Pancreas (tissue), 10 donors: ENCODE measurements at regions not wholly inside any gene's neighbourhood (a gene's known extent, or its start where the extent isn't known, plus 50 kb on each side); places are given as distances from the start of the nearest gene placed in this dataset.

ENCODE experiments used
- ATAC-seq, 4 donors: fragments of 200-7000 bp; cut with Tn5 transposase; one replicate each; pipeline versions ENCODE4 v1.8.0 to v1.9.1; 2020; ENCODE audit warnings: mild to moderate bottlenecking in 4 of 4, moderate library complexity in 4 of 4
- DNase-seq, 6 donors: peaks; one replicate each; pipeline ENCODE4 v3.0.0-alpha.2; 2020
- FAIRE-seq: peaks from 2 replicates; lab custom pipeline; 2012; peaks lifted over from hg19 to GRCh38; lab: Jason Lieb, UNC
- H3K27ac ChIP-seq, 4 donors: fragments of 200-600 bp; sonication (generic); 1 replicate in 3 of 4; 2 replicates in 1 of 4; pipeline versions ENCODE4 v1.5.0 to v1.8.0; 2020
- H3K27me3 ChIP-seq, 4 donors: fragments of 200-600 bp; one replicate each; pipeline ENCODE4 v1.8.0; 2021
- H3K36me3 ChIP-seq, 3 donors: fragments of 200-600 bp; sonication (generic) in 1 of 3; one replicate each; pipeline versions ENCODE4 v1.5.0 to v1.8.0; 2020 to 2021
- H3K4me1 ChIP-seq, 3 donors: fragments of 200-600 bp; one replicate each; pipeline ENCODE4 v1.8.0; 2021
- H3K4me3 ChIP-seq, 4 donors: fragments of 200-600 bp; sonication (generic) in 2 of 4; one replicate each; pipeline versions ENCODE4 v1.5.0 to v1.8.0; 2020 to 2021
- H3K9me3 ChIP-seq, 4 donors: fragments of 200-600 bp; one replicate each; pipeline ENCODE4 v1.8.0; 2021
- WGBS, 2 donors: extraction: QIAGEN DNeasy Blood & Tissue Kit; methylation state at CpG; one replicate each; pipeline ENCODE4 v1.1.7; 2013; 5-methylcytosine and 5-hydroxymethylcytosine counted together
- intact Hi-C, 3 donors: fragments of 100-400 bp; cut with DNase I; formaldehyde crosslinking; loops; one replicate each; pipeline versions ENCODE4 v1.11.1 to v1.14.2; 2022
- TF ChIP-seq, protein P1 (sequence below), 4 donors: fragments of 200-600 bp; sonication (generic) in 3 of 4; IDR thresholded peaks; one replicate each; pipeline versions ENCODE4 v1.5.0 to v1.8.0; 2021; ENCODE audit warnings: antibody characterized with exemption in 4 of 4
- donor health status: healthy with polysubstance abuse.
- donor health status: DM: no; HTN: no; CAD: no; lungs with moderate emphysema.
- donor health status: DM: no; HTN: no; CAD: no.
- donor health status: control.
- donor health status: control.
- donor health status: Bipolar disorder and iron deficiency.
- donor health status: DM: yes; HTN: yes; CAD: no.
- donor health status: DM: no; HTN: no; CAD: no.
- donor health status: DM: no; HTN: no; CAD: no.
- donor health status: DM: yes; HTN: yes; CAD: no.

DNA sequence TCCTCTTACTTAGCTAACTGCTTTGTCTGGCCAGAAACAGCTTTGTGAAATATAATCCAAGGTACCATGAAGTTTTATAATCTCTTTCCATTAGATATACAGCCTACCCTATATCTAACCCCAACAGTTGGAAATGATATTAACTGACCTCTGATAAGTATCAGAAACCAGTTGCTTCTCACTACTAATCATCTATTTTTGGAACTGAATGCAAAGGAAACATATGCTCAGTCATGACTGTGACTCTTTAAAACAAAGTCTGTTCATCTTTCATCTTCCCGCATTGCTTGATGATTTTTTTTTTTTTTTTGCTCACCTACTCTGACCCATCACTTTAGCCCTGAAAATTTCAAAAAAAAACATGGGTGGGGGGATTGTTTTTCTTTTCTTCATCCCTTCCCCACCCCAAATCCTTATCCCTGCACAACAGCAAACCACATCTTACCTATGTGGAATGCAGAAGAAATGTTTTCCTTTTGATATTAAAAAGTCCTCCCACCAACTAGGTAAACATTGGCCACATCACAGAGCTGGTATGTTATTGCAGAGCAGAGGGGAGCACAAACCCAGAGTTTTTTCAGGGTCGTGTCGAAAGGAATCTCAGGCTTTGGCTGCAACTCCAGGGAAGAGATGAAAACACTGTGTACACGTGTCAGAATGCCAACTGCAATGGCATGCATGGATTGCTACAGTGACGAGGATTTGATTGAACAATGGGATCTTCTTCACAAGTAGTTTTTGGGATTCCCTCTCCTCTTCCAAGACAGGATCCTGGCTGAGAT, 137.3 kb downstream of the SLC30A10 start:
- 27 to 28% methylated on average over 5 of the region's 5 CpGs for WGBS, 2 donors

DNA sequence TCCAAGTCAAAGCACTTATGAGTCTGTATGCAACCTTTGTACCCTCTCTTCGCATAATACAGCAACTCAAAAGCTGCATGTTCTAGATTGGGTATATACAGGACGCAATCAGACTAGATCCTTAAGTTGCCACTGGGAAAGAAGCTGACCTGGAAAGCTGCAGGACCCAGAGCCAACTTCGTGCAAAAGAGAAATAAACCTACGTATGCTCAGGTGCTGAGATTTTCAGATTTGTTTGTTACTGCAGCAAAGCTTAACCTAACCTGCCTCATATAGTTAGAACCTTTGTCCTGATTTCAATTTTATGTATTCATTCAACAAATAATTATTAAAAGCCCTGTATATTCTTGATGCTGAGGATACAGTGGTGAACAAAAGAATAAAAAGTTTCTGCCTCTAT, 139.7 kb downstream of the SLC30A10 start:
- 64 to 66% methylated on average over 4 of the region's 4 CpGs for WGBS, 2 donors
- ATAC-seq, result no peak

More for the DNA sequence above, 137.3 kb downstream of the SLC30A10 start:
- Histone ChIP-seq H3K4me1 (no peaks in the 10 kb centered on the region), H3K27me3 (no peaks in the 10 kb centered on the region), H3K36me3 (no peaks in the 10 kb centered on the region), H3K9me3 (no peaks in the 10 kb centered on the region), H3K27ac (no peak overlapping the region), H3K4me3 (no peak overlapping the region)
- no peak for DNase-seq
- TF ChIP-seq, protein P1, sequence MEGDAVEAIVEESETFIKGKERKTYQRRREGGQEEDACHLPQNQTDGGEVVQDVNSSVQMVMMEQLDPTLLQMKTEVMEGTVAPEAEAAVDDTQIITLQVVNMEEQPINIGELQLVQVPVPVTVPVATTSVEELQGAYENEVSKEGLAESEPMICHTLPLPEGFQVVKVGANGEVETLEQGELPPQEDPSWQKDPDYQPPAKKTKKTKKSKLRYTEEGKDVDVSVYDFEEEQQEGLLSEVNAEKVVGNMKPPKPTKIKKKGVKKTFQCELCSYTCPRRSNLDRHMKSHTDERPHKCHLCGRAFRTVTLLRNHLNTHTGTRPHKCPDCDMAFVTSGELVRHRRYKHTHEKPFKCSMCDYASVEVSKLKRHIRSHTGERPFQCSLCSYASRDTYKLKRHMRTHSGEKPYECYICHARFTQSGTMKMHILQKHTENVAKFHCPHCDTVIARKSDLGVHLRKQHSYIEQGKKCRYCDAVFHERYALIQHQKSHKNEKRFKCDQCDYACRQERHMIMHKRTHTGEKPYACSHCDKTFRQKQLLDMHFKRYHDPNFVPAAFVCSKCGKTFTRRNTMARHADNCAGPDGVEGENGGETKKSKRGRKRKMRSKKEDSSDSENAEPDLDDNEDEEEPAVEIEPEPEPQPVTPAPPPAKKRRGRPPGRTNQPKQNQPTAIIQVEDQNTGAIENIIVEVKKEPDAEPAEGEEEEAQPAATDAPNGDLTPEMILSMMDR (IDR thresholded peaks at IDR 0.05), result no peak
- no peak for ATAC-seq
- no peak for FAIRE-seq
- intact Hi-C loops, result no loop called here

DNA sequence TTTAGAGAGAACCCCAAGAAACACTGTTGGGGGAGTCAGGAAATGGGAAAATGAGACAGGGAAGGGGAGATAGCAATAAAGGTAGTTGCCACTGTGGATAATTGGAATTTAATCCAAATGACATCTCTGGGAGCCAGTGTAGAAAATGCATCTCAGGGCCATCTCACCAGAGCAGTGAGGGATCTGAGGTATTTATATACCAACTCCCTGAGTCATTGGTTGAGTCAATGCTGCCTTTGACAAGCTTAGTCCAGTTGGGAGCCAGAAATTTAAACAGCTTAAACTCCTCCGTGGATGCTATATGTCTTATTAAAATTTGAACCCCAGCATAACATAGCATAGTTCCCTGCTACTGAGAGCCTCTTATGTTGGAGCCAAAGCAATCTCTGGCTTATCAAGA, 140.3 kb downstream of the SLC30A10 start:
- intact Hi-C loops, result no loop called here
- no peak overlapping the region for H3K27ac ChIP-seq
- H3K9me3 ChIP-seq, result no peaks in the 10 kb centered on the region
- no peaks in the 10 kb centered on the region for H3K36me3 ChIP-seq
- WGBS, 2 donors, result 70 to 80% methylated on average over 1 of the region's 1 CpG
- H3K4me3 ChIP-seq, result no peak overlapping the region
- H3K4me1 ChIP-seq, result no peaks in the 10 kb centered on the region
- DNase-seq (no peak), FAIRE-seq (no peak), ATAC-seq (no peak)
- no peaks in the 10 kb centered on the region for H3K27me3 ChIP-seq
- TF ChIP-seq, protein P1 (IDR thresholded peaks at IDR 0.05), result no peak

More for the DNA sequence above, 139.7 kb downstream of the SLC30A10 start:
- no peak overlapping the region for H3K4me3 ChIP-seq
- H3K27ac ChIP-seq, result no peak overlapping the region
- intact Hi-C loops, result no loop called here
- no peaks in the 10 kb centered on the region for H3K4me1 ChIP-seq
- no peaks in the 10 kb centered on the region for H3K36me3 ChIP-seq
- H3K9me3 ChIP-seq, result no peaks in the 10 kb centered on the region
- H3K27me3 ChIP-seq, result no peaks in the 10 kb centered on the region
- DNase-seq (no peak), FAIRE-seq (no peak)
- TF ChIP-seq, protein P1 (IDR thresholded peaks at IDR 0.05), result no peak

DNA sequence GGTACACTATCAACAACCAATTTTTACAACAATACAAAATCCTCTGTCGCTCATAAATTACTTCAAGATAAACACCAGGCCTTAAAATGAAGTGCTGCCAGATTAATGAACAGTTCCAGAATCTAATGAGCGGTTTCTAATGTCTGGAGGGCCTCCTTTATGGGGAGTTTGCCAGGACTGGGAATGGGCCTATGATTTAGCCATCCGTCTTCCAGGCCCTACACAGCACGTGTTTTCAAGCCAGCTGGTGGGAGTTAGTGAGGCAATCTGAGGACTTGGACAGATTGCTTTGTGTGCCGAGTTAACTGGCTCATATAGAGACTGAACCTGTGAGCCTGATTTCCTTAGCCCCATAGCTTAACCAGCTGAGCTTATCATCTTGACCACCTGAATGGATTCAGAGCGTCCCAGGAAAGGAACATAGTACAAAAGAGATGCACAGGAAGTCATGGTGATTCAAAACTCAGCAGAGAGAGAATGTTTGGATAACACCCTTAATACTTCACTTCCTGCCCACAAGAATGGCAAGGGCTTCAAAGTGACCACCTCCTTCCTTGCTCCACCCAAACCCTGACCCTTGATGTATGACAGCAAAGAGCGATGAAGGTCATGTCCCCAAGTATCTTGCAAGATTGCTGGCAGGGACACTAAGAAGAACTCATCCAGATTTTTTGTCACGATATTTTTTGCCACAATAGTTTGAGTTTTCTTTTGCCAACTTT, 143.5 kb downstream of the SLC30A10 start:
- FAIRE-seq, result no peak
- Histone ChIP-seq H3K27ac (no peak overlapping the region), H3K27me3 (no peaks in the 10 kb centered on the region), H3K9me3 (no peaks in the 10 kb centered on the region), H3K36me3 (no peaks in the 10 kb centered on the region), H3K4me3 (no peak overlapping the region), H3K4me1 (no peaks in the 10 kb centered on the region)
- no peak for DNase-seq
- 48 to 53% methylated on average over 8 of the region's 8 CpGs for WGBS, 2 donors
- peak in 1 of 4 donors; percentile 21 for ATAC-seq
- TF ChIP-seq, protein P1 (IDR thresholded peaks at IDR 0.05), result no peak
- intact Hi-C loops, result no loop called here
